ENCODE measurements at regions not wholly inside any gene's neighbourhood (a gene's known extent, or its start where the extent isn't known, plus 50 kb on each side); places are given as distances from the start of the nearest gene placed in this dataset.

GRCh38 chr16:80418517-80419355 is 122.1 kb upstream of the DYNLRB2 start:
- DNase-seq: no peak

GRCh38 chr16:80417706-80418271 is 123.0 kb upstream of the DYNLRB2 start:
- no peak for DNase-seq

- DNase-seq: no peak
Measured at GRCh38 chr16:80408014-80408413, 132.8 kb upstream of the DYNLRB2 start.

GRCh38 chr16:80407265-80407987 is 133.4 kb upstream of the DYNLRB2 start:
- no peak for DNase-seq

GRCh38 chr16:80404847-80405246 is 135.9 kb upstream of the DYNLRB2 start:
- DNase-seq: no peak

GRCh38 chr16:80403894-80404293 is 136.9 kb upstream of the DYNLRB2 start:
- no peak for DNase-seq

- DNase-seq: no peak
Measured at GRCh38 chr16:80390871-80391489, 149.8 kb upstream of the DYNLRB2 start.

GRCh38 chr16:80390046-80390445 is 150.7 kb upstream of the DYNLRB2 start:
- no peak for DNase-seq

GRCh38 chr16:80389338-80389737 is 151.5 kb upstream of the DYNLRB2 start:
- DNase-seq: no peak

GRCh38 chr16:80387318-80387921 is 153.4 kb upstream of the DYNLRB2 start:
- DNase-seq: no peak

- no peak for DNase-seq
Measured at GRCh38 chr16:80384862-80385261, 155.9 kb upstream of the DYNLRB2 start.

GRCh38 chr16:80380514-80380913 is 160.3 kb upstream of the DYNLRB2 start:
- no peak for DNase-seq

- no peak for DNase-seq
Measured at GRCh38 chr16:80377096-80377956, 163.5 kb upstream of the DYNLRB2 start.

- DNase-seq: no peak
Measured at GRCh38 chr16:80375973-80376372, 164.8 kb upstream of the DYNLRB2 start.

- DNase-seq: no peak
Measured at GRCh38 chr16:80375513-80375912, 165.3 kb upstream of the DYNLRB2 start.

GRCh38 chr16:80372341-80372740 is 168.5 kb upstream of the DYNLRB2 start:
- DNase-seq: no peak

- DNase-seq: no peak
Measured at GRCh38 chr16:80369138-80369958, 171.4 kb upstream of the DYNLRB2 start.

- DNase-seq: no peak
Measured at GRCh38 chr16:80367037-80367658, 173.6 kb upstream of the DYNLRB2 start.

GRCh38 chr16:80366023-80366422 is 174.8 kb upstream of the DYNLRB2 start:
- no peak for DNase-seq

GRCh38 chr16:80362816-80363215 is 178.0 kb upstream of the DYNLRB2 start:
- no peak for DNase-seq

GRCh38 chr16:80356365-80356764 is 184.4 kb upstream of the DYNLRB2 start:
- DNase-seq: no peak

Measured in activated CD4-positive, alpha-beta T cell treated with anti-CD3 and anti-CD28 coated beads, Interleukin-10, Interleukin-2, amounts not matched to agents 100 ng/mL and 50 ng/mL, durations not matched to agents 16 hours and 8 hours (primary cell).